ENCODE measurements at regions not wholly inside any gene's neighbourhood (a gene's known extent, or its start where the extent isn't known, plus 50 kb on each side); places are given as distances from the start of the nearest gene placed in this dataset.

DNA sequence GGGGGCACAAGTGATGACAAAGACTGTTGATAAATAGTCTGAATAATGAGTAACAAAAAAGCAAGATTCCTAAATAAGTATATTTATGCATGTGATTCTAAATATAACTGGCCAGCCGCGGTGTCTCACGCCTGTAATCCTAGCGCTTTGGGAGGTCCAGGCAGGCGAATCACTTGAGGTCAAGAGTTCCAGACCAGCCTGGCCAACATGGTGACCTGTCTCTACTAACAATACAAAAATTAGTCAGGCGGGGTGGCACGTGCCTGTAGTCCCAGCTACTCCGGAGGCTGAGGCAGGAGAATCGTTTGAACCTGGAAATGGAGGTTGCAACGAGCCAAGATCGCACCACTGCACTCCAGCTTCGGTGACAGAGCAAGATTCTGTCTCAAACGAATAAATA, 161.5 kb downstream of the TOMM20 start:
- no peaks in the 10 kb centered on the region for H3K27me3 ChIP-seq (ENCODE audit: control insufficient read depth, insufficient read depth, low read length)
- DNase-seq (ENCODE audit: low read depth, low spot score) = no peak
- in situ Hi-C loops (cut with HindIII; ENCODE audit: low pct_unique_long_range_greater_than_20kb, low sequenced_read_pairs) (loop anchor here (25.0 kb wide), 1 partner anchor 355 kb away; the partner anchor contains the start of gene IRF2BP2), intact Hi-C loops (cut with micrococcal nuclease; ENCODE audit: unreplicated experiment) (no loop called here)
- no peak overlapping the region for H3K4me3 ChIP-seq (ENCODE audit: low read depth in 2 of 2, low read length in 2 of 2)
- peak overlapping the region; percentile 100 for H3K27ac ChIP-seq (ENCODE audit: low read length)
- no TSS peak for BruUV-seq (replicated peaks)
- peaks cover 68% of the 10 kb centered on the region for H3K4me1 ChIP-seq (ENCODE audit: control insufficient read depth, insufficient read depth, low read length)
- POLR2A ChIA-PET = no interaction called here
- H3K36me3 ChIP-seq (ENCODE audit: control insufficient read depth, insufficient read depth, low read length) = no peaks in the 10 kb centered on the region
- TF ChIP-seq TCF7L2 (IDR thresholded peaks at IDR 0.05; ENCODE audit: low read depth, low read length) = no peak
- TF ChIP-seq, protein P1, sequence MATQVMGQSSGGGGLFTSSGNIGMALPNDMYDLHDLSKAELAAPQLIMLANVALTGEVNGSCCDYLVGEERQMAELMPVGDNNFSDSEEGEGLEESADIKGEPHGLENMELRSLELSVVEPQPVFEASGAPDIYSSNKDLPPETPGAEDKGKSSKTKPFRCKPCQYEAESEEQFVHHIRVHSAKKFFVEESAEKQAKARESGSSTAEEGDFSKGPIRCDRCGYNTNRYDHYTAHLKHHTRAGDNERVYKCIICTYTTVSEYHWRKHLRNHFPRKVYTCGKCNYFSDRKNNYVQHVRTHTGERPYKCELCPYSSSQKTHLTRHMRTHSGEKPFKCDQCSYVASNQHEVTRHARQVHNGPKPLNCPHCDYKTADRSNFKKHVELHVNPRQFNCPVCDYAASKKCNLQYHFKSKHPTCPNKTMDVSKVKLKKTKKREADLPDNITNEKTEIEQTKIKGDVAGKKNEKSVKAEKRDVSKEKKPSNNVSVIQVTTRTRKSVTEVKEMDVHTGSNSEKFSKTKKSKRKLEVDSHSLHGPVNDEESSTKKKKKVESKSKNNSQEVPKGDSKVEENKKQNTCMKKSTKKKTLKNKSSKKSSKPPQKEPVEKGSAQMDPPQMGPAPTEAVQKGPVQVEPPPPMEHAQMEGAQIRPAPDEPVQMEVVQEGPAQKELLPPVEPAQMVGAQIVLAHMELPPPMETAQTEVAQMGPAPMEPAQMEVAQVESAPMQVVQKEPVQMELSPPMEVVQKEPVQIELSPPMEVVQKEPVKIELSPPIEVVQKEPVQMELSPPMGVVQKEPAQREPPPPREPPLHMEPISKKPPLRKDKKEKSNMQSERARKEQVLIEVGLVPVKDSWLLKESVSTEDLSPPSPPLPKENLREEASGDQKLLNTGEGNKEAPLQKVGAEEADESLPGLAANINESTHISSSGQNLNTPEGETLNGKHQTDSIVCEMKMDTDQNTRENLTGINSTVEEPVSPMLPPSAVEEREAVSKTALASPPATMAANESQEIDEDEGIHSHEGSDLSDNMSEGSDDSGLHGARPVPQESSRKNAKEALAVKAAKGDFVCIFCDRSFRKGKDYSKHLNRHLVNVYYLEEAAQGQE (IDR thresholded peaks at IDR 0.05; ENCODE audit: insufficient read depth in 1 of 2, low read depth in 2 of 2, low read length in 1 of 2) = no peak
- no peak for TF ChIP-seq POLR2AphosphoS5 (IDR thresholded peaks at IDR 0.05; ENCODE audit: low read depth, low read length)
- TF ChIP-seq, protein P2, sequence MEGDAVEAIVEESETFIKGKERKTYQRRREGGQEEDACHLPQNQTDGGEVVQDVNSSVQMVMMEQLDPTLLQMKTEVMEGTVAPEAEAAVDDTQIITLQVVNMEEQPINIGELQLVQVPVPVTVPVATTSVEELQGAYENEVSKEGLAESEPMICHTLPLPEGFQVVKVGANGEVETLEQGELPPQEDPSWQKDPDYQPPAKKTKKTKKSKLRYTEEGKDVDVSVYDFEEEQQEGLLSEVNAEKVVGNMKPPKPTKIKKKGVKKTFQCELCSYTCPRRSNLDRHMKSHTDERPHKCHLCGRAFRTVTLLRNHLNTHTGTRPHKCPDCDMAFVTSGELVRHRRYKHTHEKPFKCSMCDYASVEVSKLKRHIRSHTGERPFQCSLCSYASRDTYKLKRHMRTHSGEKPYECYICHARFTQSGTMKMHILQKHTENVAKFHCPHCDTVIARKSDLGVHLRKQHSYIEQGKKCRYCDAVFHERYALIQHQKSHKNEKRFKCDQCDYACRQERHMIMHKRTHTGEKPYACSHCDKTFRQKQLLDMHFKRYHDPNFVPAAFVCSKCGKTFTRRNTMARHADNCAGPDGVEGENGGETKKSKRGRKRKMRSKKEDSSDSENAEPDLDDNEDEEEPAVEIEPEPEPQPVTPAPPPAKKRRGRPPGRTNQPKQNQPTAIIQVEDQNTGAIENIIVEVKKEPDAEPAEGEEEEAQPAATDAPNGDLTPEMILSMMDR (IDR thresholded peaks at IDR 0.05) = no peak
- no peak for ATAC-seq
- no peaks in the 10 kb centered on the region for H3K9me3 ChIP-seq (ENCODE audit: control insufficient read depth, insufficient read depth, low read depth, low read length)
- CTCF ChIA-PET = interaction anchor here (0.7 kb wide), 1 partner anchor 8 kb away, joined by 3 read pairs; no protein-coding TSS in a partner anchor

DNA sequence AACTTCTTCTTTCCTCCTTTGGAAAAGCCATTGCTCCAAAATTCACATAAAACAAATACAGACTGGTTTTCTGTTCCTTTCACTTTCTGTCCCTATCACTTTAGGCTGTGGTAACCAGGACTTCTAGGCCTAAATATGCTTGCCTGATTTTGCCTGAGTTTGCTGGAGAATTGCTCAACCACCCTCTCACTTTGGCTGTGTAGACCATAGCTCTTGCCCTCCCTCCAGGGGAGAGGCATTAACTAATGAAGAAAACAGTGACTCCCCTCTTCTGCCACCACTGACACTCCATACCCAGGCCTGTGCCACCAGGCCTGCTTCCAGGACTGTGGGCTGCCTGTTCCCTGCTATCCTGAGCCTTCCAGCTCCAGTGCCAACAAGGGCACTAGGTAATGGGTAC, 163.5 kb downstream of the TOMM20 start:
- ATAC-seq (no peak), DNase-seq (ENCODE audit: low read depth, low spot score) (no peak)
- intact Hi-C loops (cut with micrococcal nuclease; ENCODE audit: unreplicated experiment) (no loop called here), in situ Hi-C loops (cut with HindIII; ENCODE audit: low pct_unique_long_range_greater_than_20kb, low sequenced_read_pairs) (loop anchor here (25.0 kb wide), 1 partner anchor 353 kb away; the partner anchor contains the start of gene IRF2BP2)
- Histone ChIP-seq H3K4me3 (ENCODE audit: low read depth in 2 of 2, low read length in 2 of 2) (no peak overlapping the region), H3K36me3 (ENCODE audit: control insufficient read depth, insufficient read depth, low read length) (no peaks in the 10 kb centered on the region), H3K9me3 (ENCODE audit: control insufficient read depth, insufficient read depth, low read depth, low read length) (no peaks in the 10 kb centered on the region), H3K27me3 (ENCODE audit: control insufficient read depth, insufficient read depth, low read length) (no peaks in the 10 kb centered on the region), H3K27ac (ENCODE audit: low read length) (peak overlapping the region; percentile 100), H3K4me1 (ENCODE audit: control insufficient read depth, insufficient read depth, low read length) (peaks cover 68% of the 10 kb centered on the region)
- no peak for TF ChIP-seq SIN3A (IDR thresholded peaks at IDR 0.05; ENCODE audit: borderline replicate concordance, insufficient read depth, low read depth, low read length)
- TF ChIP-seq, protein P1 (IDR thresholded peaks at IDR 0.05; ENCODE audit: insufficient read depth in 1 of 2, low read depth in 2 of 2, low read length in 1 of 2) = no peak
- TF ChIP-seq TCF7L2 (IDR thresholded peaks at IDR 0.05; ENCODE audit: low read depth, low read length) = no peak
- TF ChIP-seq POLR2AphosphoS5 (IDR thresholded peaks at IDR 0.05; ENCODE audit: low read depth, low read length) = no peak
- TF ChIP-seq, protein P2 (IDR thresholded peaks at IDR 0.05) = no peak
- CTCF ChIA-PET = interaction anchor here (1.0 kb wide), 1 partner anchor 128 kb away, joined by 8 read pairs; no protein-coding TSS in a partner anchor
- no TSS peak for BruUV-seq (replicated peaks)
- POLR2A ChIA-PET = interaction anchor here (0.8 to 1.3 kb wide), 3 partner anchors 10 to 105 kb away, joined by 4 to 7 read pairs (median 5); no protein-coding TSS in a partner anchor

Measured in Panc1 (cell line).